Memory B cell (primary cell): ENCODE measurements at regions not wholly inside any gene's neighbourhood (a gene's known extent, or its start where the extent isn't known, plus 50 kb on each side); places are given as distances from the start of the nearest gene placed in this dataset.

Source experiments
- ATAC-seq: fragments of 150-1000 bp; cut with Tn5 transposase; 2 replicates; pipeline ENCODE4 v1.10.0; 2021; ENCODE audit warnings: low read depth, mild to moderate bottlenecking, moderate library complexity
- DNase-seq, 2 donors: peaks; one replicate each; pipeline ENCODE4 v3.0.0; 2022; ENCODE audit warnings: low spot score in 2 of 2
- H3K27ac Mint-ChIP-seq: one replicate; pipeline ENCODE4 v1.8.0; 2022; ENCODE audit warnings: mild to moderate bottlenecking, moderate library complexity, mixed read lengths
- H3K27me3 Mint-ChIP-seq: one replicate; pipeline ENCODE4 v1.8.0; 2022; ENCODE audit warnings: mixed read lengths
- H3K36me3 Mint-ChIP-seq: one replicate; pipeline ENCODE4 v1.8.0; 2022; ENCODE audit warnings: mild to moderate bottlenecking, mixed read lengths
- H3K4me1 Mint-ChIP-seq: one replicate; pipeline ENCODE4 v1.8.0; 2022; ENCODE audit warnings: mixed read lengths
- H3K4me3 Mint-ChIP-seq: one replicate; pipeline ENCODE4 v1.8.0; 2022; ENCODE audit warnings: mild to moderate bottlenecking, moderate library complexity, mixed read lengths
- H3K9me3 Mint-ChIP-seq: one replicate; pipeline ENCODE4 v1.8.0; 2022; ENCODE audit warnings: mixed read lengths

DNA sequence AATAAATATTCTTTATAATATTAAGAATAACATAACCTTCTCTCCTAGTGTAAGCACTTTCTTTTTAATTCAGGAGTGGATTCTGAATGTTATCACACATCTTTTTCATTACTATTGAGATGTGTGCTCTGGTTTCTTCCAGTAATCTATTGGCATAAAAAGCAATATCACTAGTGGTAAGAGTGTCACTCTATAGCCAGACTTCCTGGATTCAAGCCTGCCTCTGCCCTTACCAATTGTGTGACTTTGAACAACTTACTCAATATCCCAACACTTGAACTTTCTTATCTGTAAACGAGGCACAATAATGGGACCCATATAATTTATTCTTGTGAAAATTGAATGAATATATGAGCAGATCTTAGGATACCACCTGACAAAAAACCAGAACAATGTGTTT lies 71.0 kb downstream of the SEM1 start:
- Mint-ChIP-seq H3K4me1 (no peaks in the 10 kb centered on the region), H3K9me3 (peaks cover 2% of the 10 kb centered on the region), H3K27me3 (peaks cover 2% of the 10 kb centered on the region), H3K27ac (no peak overlapping the region), H3K36me3 (peaks cover 3% of the 10 kb centered on the region), H3K4me3 (no peak overlapping the region)
- ATAC-seq (no peak), DNase-seq (no peak)

DNA sequence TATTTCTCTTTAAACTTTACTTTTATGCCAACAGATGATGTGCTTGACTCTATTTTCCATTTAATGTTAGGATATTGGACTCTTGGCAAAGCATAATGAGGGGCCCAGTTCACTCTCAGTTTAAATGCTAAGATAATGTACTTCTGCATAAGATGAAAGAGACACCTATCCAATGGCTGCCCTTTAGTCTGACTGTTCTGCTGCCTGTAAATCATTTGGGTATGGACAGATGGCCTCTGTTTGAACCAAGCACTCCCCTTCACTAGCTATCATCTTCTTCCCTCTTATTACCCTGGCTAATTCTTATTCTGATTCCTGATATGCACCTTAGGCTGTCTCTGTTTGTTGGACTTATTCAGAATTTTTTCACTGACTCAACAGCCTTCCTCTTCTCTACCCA lies 72.1 kb downstream of the SEM1 start:
- DNase-seq: no peak
- no peaks in the 10 kb centered on the region for H3K4me1 Mint-ChIP-seq
- peaks cover 2% of the 10 kb centered on the region for H3K27me3 Mint-ChIP-seq
- H3K36me3 Mint-ChIP-seq: peaks cover 2% of the 10 kb centered on the region
- H3K27ac Mint-ChIP-seq: no peak overlapping the region
- ATAC-seq: no peak
- no peak overlapping the region for H3K4me3 Mint-ChIP-seq
- H3K9me3 Mint-ChIP-seq: no peaks in the 10 kb centered on the region

DNA sequence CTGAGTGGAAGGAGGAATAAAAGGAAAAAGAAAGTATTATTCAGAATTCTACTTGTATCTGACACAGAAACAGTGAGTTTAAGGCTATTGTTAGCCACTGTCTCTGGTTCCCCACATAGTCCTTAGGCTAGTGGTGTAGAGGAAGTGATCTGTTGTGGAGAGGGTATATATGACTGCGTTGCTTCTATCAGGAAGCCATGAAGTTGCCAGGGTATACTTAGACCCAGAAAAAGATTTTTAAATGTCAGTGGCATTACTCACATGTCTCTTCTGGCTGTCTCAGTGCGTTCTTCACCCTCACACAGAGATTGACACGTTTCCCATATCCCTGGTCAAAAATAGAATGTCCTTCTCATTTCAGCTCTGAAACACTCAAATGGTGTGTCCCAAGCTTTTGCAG lies 72.7 kb downstream of the SEM1 start:
- Mint-ChIP-seq H3K9me3 (no peaks in the 10 kb centered on the region), H3K27me3 (peaks cover 4% of the 10 kb centered on the region), H3K4me3 (no peak overlapping the region), H3K36me3 (peaks cover 2% of the 10 kb centered on the region), H3K27ac (no peak overlapping the region), H3K4me1 (no peaks in the 10 kb centered on the region)
- no peak for DNase-seq
- no peak for ATAC-seq

DNA sequence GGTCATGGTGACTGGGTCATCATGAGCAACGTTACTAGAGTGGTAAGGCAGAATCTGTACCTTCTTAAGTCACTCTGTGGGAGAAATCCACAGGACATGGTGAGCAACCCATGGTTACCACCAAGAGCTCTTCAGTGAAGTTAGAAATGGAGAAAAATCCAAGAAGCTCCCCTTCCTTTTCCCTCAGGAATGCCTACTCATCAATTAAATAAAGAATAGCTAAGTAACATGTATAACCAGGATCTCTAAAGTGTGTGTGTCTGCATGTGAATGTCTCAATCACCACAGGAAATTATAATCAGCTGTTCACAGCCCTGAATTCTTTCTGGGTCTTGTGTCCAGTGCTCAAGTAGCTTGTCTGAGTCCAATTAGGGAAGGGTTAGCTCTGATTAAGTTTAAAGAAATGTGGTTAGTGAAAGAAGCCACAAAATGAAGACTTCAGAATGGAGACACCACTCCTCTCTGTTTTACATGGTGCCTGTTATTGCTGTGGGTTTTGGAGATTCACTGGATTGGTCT lies 73.2 kb downstream of the SEM1 start:
- DNase-seq (no peak), ATAC-seq (no peak)
- no peaks in the 10 kb centered on the region for H3K4me1 Mint-ChIP-seq
- H3K9me3 Mint-ChIP-seq: no peaks in the 10 kb centered on the region
- no peak overlapping the region for H3K27ac Mint-ChIP-seq
- peaks cover 2% of the 10 kb centered on the region for H3K36me3 Mint-ChIP-seq
- H3K27me3 Mint-ChIP-seq: peaks cover 4% of the 10 kb centered on the region
- H3K4me3 Mint-ChIP-seq: no peak overlapping the region

DNA sequence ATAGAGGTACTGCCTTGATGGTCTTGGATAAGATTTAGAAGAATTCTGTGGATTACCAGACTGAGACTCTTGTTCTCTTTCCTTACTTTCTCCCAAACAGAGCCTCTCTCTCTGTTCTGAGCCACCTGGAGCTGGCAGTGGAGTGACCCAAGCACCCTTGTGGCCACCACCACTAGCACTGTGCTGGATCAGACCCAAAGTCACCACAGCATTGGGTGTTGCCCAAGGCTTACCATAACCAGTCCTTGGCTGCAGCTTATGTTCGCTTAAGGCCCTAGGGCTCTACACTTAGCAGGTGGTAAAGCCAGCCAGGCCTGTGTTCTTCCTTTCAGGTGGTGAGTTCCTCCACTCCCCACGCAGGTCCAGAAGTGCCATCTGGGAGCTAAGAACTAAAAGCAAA lies 79.8 kb downstream of the SEM1 start:
- H3K4me3 Mint-ChIP-seq: no peak overlapping the region
- no peaks in the 10 kb centered on the region for H3K4me1 Mint-ChIP-seq
- ATAC-seq: no peak
- no peaks in the 10 kb centered on the region for H3K36me3 Mint-ChIP-seq
- peaks cover 2% of the 10 kb centered on the region for H3K27me3 Mint-ChIP-seq
- H3K9me3 Mint-ChIP-seq: peaks cover 3% of the 10 kb centered on the region
- DNase-seq: no peak
- no peak overlapping the region for H3K27ac Mint-ChIP-seq

DNA sequence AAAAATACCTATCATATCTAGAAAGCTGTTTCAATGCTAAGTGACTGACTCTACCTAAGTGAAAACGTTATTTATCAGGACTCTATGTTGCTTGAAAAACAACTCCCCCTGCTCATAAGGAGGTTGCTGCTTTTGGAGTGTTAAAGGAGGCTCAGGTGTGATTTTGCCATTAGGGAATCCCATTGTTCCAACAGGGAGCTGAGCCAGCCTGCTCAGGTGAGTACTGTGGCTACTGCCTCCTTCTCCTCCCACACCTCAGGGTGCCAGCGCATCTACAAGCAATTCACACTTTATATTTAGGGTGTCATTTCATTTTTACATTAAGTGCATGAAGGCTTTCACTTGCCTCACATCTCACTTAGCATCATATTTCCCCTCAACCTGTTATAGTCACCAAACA lies 84.7 kb downstream of the SEM1 start:
- H3K4me1 Mint-ChIP-seq: no peaks in the 10 kb centered on the region
- no peak overlapping the region for H3K4me3 Mint-ChIP-seq
- ATAC-seq (no peak), DNase-seq (no peak)
- H3K27me3 Mint-ChIP-seq: peaks cover 2% of the 10 kb centered on the region
- no peak overlapping the region for H3K27ac Mint-ChIP-seq
- H3K9me3 Mint-ChIP-seq: peaks cover 7% of the 10 kb centered on the region
- peaks cover 2% of the 10 kb centered on the region for H3K36me3 Mint-ChIP-seq

DNA sequence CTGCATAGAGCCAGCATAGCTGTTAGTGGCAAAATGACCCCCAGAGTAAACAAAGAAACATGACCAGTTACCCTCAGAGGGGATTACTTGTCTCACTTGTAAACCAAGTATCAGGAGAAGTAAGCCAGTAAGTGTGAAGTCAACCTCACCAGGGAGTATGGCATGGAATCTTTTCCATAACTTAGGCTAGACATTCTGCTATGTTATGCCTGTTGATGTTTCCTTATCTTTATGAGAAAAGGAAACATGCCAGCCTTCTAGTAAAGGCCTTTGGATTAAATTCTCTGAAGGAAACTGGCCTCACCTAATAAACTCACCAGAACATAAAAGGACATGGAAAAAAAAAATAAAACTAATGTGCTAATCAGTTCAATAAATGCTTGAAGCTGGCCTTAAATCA lies 87.7 kb downstream of the SEM1 start:
- Mint-ChIP-seq H3K4me3 (no peak overlapping the region), H3K4me1 (no peaks in the 10 kb centered on the region), H3K27me3 (peaks cover 2% of the 10 kb centered on the region), H3K9me3 (peaks cover 5% of the 10 kb centered on the region), H3K27ac (no peak overlapping the region), H3K36me3 (peaks cover 2% of the 10 kb centered on the region)
- no peak for ATAC-seq
- no peak for DNase-seq

DNA sequence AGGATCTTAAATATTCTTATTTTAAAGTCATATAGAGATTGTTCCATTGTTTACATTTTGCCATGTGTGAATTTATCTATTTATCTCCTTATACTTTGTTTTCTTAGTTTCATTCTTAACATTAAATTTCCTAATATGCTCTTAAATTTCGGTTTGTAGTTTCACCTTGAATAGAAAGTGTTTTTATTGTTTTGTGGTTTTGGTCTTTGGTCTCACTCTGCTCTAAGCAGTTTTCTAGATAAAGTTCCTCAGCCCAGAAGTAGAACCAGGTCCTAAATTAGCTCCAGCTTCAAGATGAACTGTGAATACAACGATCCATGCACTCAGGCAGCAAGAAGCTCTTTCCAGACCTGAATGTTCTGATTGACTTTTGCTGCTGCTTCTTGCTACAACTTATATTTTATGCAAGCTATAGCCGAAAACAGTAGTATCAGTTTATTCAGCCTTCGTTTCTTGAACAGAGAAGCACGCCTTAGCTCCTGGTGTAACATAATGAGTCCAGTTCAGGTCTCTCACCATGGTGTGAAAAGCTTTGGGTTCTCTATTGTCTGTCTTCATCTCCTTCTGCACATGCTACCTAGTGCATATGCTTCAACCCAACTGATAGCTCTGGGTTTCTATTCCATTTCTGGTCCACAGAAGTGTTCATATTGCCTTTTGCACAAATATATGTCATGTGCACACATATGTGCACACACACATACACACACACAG lies 95.3 kb downstream of the SEM1 start:
- H3K4me3 Mint-ChIP-seq: no peak overlapping the region
- DNase-seq (no peak), ATAC-seq (no peak)
- no peak overlapping the region for H3K27ac Mint-ChIP-seq
- no peaks in the 10 kb centered on the region for H3K4me1 Mint-ChIP-seq
- no peaks in the 10 kb centered on the region for H3K36me3 Mint-ChIP-seq
- peaks cover 5% of the 10 kb centered on the region for H3K9me3 Mint-ChIP-seq
- H3K27me3 Mint-ChIP-seq: peaks cover 2% of the 10 kb centered on the region

DNA sequence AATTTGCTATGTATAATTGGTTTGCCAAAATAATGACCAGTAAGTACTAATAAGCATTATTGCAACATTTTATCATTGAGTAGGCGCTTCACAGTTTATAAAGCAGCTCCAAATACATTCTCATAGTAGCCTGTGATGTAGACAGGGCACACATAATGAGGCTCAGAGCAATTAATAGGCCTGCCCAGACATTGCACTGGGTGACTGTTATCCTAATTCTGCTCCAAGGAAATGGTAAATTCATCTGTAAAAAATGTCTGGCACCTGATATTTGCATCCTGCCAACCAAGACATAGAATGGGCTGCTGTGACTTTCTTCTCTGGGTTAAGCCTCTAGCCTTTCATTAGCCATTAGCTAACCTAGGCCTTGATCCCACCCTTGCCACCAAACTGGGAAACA lies 97.6 kb downstream of the SEM1 start:
- no peak overlapping the region for H3K4me3 Mint-ChIP-seq
- peaks cover 3% of the 10 kb centered on the region for H3K9me3 Mint-ChIP-seq
- H3K27ac Mint-ChIP-seq: no peak overlapping the region
- H3K4me1 Mint-ChIP-seq: no peaks in the 10 kb centered on the region
- peaks cover 2% of the 10 kb centered on the region for H3K27me3 Mint-ChIP-seq
- H3K36me3 Mint-ChIP-seq: no peaks in the 10 kb centered on the region
- no peak for DNase-seq
- ATAC-seq: no peak

DNA sequence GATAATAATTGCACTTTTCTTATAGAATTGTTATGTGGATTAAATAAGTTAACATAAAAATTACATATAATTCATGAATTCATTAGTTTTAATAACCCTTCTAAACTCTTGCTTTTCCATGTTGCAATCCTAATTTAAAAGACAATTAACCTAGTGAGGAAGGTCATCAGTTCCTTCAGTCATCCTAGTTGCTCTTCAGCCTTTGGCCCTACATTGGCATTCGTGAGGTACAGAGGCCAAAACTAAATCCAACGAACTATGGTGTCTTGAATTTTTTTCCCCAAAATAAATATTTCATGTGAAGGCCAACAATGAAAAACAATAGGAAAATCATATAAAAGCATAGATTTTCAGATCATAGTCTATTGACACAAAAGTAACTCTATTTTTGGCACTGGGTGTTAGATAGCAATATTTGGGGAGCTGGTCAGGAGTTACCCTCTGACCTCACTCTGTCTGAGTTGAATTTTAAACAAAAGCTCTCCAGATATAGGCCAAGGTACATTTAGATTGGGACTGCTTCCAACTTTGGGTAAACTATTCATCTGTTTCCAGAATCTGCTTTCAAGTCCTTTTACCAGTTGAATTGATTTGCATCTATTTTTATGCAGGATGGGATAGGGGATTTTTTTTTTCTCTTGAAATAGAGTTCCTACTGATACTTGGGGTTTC lies 104.5 kb downstream of the SEM1 start:
- Mint-ChIP-seq H3K4me3 (no peak overlapping the region), H3K36me3 (no peaks in the 10 kb centered on the region), H3K9me3 (no peaks in the 10 kb centered on the region), H3K27me3 (peaks cover 7% of the 10 kb centered on the region), H3K27ac (no peak overlapping the region), H3K4me1 (no peaks in the 10 kb centered on the region)
- ATAC-seq: no peak
- no peak for DNase-seq

DNA sequence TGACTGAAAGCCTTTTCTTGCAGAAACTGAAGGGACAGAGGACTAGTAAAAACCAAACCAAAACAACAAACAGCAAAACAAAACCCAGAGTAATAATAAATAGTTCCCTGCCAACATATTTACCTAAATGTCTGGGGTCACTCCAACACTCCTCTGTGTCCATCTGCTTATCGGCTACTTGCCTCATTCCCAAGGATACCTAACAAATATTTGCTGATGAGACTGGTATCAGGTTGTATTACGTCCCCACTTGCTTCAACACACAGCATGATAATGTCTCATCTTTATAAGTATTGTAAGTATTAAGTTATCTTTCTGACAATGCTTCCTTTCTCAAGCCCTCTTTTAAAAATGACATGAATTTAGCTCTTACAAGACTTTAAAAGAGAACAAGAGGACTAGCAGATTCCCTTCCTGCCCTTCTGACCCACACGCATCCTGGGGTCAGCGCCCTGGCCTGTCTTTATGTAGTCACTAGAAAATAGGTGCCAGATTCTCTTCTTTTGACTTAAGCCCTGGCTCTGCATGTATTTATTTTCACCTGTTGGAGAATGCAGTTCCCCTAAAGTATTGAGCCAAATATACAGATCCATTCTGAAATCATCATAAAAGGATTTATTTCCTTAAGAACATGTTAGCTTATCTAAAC lies 110.2 kb downstream of the SEM1 start:
- H3K36me3 Mint-ChIP-seq: no peaks in the 10 kb centered on the region
- DNase-seq (no peak), ATAC-seq (no peak)
- H3K4me1 Mint-ChIP-seq: no peaks in the 10 kb centered on the region
- no peaks in the 10 kb centered on the region for H3K9me3 Mint-ChIP-seq
- peaks cover 10% of the 10 kb centered on the region for H3K27me3 Mint-ChIP-seq
- H3K4me3 Mint-ChIP-seq: no peak overlapping the region
- no peak overlapping the region for H3K27ac Mint-ChIP-seq

DNA sequence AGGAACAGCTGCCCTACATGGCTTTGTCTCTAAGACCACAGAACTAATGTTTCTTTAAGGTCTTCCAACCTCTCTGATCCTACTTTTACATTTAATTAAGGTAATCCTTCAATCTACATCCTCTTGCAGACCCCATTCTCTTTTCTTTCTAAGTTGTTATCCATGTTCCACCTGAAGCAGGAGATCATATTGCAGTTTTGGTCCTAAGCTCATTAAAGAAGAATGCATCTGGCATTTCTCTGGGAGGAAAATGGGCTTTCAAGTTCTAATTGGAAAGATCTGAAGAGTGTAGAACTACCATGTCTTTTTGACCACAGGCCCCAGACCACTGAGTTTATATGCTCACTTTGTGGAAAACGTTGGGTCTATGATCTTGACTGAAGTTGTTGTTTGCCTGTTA lies 111.2 kb downstream of the SEM1 start:
- H3K9me3 Mint-ChIP-seq: no peaks in the 10 kb centered on the region
- ATAC-seq (no peak), DNase-seq (no peak)
- peaks cover 10% of the 10 kb centered on the region for H3K27me3 Mint-ChIP-seq
- H3K4me3 Mint-ChIP-seq: no peak overlapping the region
- H3K4me1 Mint-ChIP-seq: no peaks in the 10 kb centered on the region
- H3K27ac Mint-ChIP-seq: no peak overlapping the region
- H3K36me3 Mint-ChIP-seq: no peaks in the 10 kb centered on the region

DNA sequence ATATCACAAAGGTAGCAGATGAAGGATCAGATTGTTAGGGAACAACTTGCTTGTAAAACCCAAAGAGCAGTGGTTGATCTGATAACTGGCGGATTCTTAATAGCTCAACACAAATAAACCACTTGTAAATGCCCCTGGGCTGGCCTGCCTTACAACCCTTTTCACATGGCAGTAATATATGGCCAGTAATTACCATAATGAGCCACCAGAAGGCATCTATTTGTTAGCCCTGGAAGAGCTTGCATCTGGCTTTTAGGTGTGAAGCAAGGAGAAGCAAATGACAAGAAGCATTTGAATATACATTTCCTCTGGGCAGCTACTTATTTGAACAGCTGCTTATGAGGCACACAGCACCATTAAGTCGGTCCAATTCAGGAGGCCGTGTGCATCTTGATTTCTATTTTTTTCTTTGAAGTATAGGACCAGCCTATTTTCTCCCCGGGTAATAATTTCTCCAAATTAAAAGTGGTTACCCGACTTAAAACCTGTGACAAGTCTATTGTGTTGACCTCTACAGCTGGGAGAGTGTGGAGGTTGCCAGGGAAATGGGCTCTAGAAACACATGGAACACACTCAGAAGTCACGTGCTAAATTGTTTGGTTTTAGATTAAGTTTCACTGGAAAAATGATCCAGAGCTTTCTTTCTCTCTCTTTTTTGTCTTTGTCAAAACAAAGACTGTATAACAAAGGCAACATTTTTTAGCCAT lies 113.4 kb downstream of the SEM1 start:
- H3K4me3 Mint-ChIP-seq: no peak overlapping the region
- H3K4me1 Mint-ChIP-seq: no peaks in the 10 kb centered on the region
- DNase-seq (no peak), ATAC-seq (no peak)
- no peaks in the 10 kb centered on the region for H3K36me3 Mint-ChIP-seq
- H3K27me3 Mint-ChIP-seq: peaks cover 5% of the 10 kb centered on the region
- H3K27ac Mint-ChIP-seq: no peak overlapping the region
- no peaks in the 10 kb centered on the region for H3K9me3 Mint-ChIP-seq
